A549 (cell line): ENCODE measurements at regions not wholly inside any gene's neighbourhood (a gene's known extent, or its start where the extent isn't known, plus 50 kb on each side); places are given as distances from the start of the nearest gene placed in this dataset.

Experiments used
- CEBPB ChIP-seq, 2 experiments: fragments of >200 bp in 1 of 2; sonication (Bioruptor Twin) in 1 of 2; formaldehyde crosslinking in 1 of 2; IDR thresholded peaks; 2 replicates each; pipeline ENCODE4 v1.6.1; 2012 to 2016
- EP300 ChIP-seq, 2 experiments: fragments of >200 bp; sonication (Bioruptor Twin); formaldehyde crosslinking; IDR thresholded peaks; 2 replicates in 1 of 2; 3 replicates in 1 of 2; pipeline ENCODE4 v1.6.1; 2016 to 2017
- ESRRA ChIP-seq: fragments of 150-350 bp; IDR thresholded peaks from 2 replicates; pipeline ENCODE4 v1.6.1; 2014; ENCODE audit warnings: mild to moderate bottlenecking, low read length, borderline replicate concordance
- KDM1A ChIP-seq: fragments of 200-600 bp; sonication (generic); IDR thresholded peaks from 2 replicates; pipeline ENCODE4 v1.6.1; 2016; ENCODE audit warnings: low read depth, mild to moderate bottlenecking
- KDM5A ChIP-seq: fragments of 200-600 bp; sonication (generic); IDR thresholded peaks from 2 replicates; pipeline ENCODE4 v1.6.1; 2016; ENCODE audit warnings: antibody characterized with exemption, mild to moderate bottlenecking
- POLR2A ChIP-seq: IDR thresholded peaks from 2 replicates; pipeline ENCODE4 v1.6.1; 2012; ENCODE audit warnings: mild to moderate bottlenecking, low read length
- RAD21 ChIP-seq, 2 experiments: fragments of >200 bp in 1 of 2; sonication (Bioruptor Twin) in 1 of 2; formaldehyde crosslinking in 1 of 2; IDR thresholded peaks in 1 of 2; conservative IDR thresholded peaks in 1 of 2; 2 replicates in 1 of 2; 3 replicates in 1 of 2; pipeline ENCODE4 v1.6.1; 2012 to 2018; ENCODE audit warnings: inconsistent platforms in 1 of 2
- RFX5 ChIP-seq: fragments of 450-650 bp; IDR thresholded peaks from 2 replicates; pipeline ENCODE4 v1.7.1; 2014; ENCODE audit warnings: antibody characterized with exemption, mild to moderate bottlenecking, moderate library complexity
- SREBF2 ChIP-seq: fragments of 450-650 bp; IDR thresholded peaks from 2 replicates; pipeline ENCODE4 v1.6.1; 2014; ENCODE audit warnings: mild to moderate bottlenecking, moderate library complexity
- TF ChIP-seq, protein P1 (sequence below): fragments of 450-650 bp; IDR thresholded peaks from 2 replicates; pipeline ENCODE4 v1.6.1; 2014; ENCODE audit warnings: antibody characterized with exemption
- TF ChIP-seq, protein P2 (sequence below): fragments of >200 bp; sonication (Bioruptor Twin); formaldehyde crosslinking; IDR thresholded peaks from 3 replicates; pipeline ENCODE4 v1.5.1; 2016
- TF ChIP-seq, protein P3 (sequence below): IDR thresholded peaks from 2 replicates; pipeline ENCODE4 v1.6.1; 2012
- TF ChIP-seq, protein P4 (sequence below): fragments of 200-600 bp; sonication (generic); IDR thresholded peaks from 2 replicates; pipeline ENCODE4 v1.6.1; 2016; ENCODE audit warnings: antibody characterized with exemption, mild to moderate bottlenecking, moderate library complexity

DNA sequence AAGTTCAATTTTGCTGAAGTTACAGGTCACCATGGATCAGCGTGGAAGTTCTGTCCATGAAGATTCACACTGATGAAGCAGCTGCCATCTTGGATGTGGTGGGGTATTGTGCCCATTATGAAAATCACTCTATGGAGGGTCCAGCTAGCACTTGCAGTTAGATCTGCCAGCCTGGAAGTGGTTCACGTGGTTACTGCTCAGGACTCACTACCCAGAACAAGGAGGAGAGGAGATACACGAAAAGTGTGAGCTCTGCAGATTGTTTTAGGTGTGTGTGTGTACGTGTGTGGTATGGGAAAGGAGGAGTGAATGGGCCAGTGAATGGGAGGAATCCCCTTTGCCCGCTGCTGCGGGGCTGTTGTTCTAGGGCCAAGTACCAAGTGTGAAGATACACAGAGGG, 333.4 kb downstream of the MAF start:
- TF ChIP-seq, protein P1, sequence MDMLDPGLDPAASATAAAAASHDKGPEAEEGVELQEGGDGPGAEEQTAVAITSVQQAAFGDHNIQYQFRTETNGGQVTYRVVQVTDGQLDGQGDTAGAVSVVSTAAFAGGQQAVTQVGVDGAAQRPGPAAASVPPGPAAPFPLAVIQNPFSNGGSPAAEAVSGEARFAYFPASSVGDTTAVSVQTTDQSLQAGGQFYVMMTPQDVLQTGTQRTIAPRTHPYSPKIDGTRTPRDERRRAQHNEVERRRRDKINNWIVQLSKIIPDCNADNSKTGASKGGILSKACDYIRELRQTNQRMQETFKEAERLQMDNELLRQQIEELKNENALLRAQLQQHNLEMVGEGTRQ, result no peak
- TF ChIP-seq, protein P2, sequence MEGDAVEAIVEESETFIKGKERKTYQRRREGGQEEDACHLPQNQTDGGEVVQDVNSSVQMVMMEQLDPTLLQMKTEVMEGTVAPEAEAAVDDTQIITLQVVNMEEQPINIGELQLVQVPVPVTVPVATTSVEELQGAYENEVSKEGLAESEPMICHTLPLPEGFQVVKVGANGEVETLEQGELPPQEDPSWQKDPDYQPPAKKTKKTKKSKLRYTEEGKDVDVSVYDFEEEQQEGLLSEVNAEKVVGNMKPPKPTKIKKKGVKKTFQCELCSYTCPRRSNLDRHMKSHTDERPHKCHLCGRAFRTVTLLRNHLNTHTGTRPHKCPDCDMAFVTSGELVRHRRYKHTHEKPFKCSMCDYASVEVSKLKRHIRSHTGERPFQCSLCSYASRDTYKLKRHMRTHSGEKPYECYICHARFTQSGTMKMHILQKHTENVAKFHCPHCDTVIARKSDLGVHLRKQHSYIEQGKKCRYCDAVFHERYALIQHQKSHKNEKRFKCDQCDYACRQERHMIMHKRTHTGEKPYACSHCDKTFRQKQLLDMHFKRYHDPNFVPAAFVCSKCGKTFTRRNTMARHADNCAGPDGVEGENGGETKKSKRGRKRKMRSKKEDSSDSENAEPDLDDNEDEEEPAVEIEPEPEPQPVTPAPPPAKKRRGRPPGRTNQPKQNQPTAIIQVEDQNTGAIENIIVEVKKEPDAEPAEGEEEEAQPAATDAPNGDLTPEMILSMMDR, result no peak
- no peak for TF ChIP-seq EP300 (IDR thresholded peaks at IDR 0.05)
- TF ChIP-seq POLR2A, result no peak
- TF ChIP-seq KDM5A, result no peak
- TF ChIP-seq SREBF2, result no peak
- no peak for TF ChIP-seq CEBPB (IDR thresholded peaks at IDR 0.05)
- no peak for TF ChIP-seq KDM1A
- TF ChIP-seq, protein P3, sequence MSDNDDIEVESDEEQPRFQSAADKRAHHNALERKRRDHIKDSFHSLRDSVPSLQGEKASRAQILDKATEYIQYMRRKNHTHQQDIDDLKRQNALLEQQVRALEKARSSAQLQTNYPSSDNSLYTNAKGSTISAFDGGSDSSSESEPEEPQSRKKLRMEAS, result no peak
- no peak for TF ChIP-seq ESRRA
- TF ChIP-seq RFX5, result no peak
- TF ChIP-seq, protein P4, sequence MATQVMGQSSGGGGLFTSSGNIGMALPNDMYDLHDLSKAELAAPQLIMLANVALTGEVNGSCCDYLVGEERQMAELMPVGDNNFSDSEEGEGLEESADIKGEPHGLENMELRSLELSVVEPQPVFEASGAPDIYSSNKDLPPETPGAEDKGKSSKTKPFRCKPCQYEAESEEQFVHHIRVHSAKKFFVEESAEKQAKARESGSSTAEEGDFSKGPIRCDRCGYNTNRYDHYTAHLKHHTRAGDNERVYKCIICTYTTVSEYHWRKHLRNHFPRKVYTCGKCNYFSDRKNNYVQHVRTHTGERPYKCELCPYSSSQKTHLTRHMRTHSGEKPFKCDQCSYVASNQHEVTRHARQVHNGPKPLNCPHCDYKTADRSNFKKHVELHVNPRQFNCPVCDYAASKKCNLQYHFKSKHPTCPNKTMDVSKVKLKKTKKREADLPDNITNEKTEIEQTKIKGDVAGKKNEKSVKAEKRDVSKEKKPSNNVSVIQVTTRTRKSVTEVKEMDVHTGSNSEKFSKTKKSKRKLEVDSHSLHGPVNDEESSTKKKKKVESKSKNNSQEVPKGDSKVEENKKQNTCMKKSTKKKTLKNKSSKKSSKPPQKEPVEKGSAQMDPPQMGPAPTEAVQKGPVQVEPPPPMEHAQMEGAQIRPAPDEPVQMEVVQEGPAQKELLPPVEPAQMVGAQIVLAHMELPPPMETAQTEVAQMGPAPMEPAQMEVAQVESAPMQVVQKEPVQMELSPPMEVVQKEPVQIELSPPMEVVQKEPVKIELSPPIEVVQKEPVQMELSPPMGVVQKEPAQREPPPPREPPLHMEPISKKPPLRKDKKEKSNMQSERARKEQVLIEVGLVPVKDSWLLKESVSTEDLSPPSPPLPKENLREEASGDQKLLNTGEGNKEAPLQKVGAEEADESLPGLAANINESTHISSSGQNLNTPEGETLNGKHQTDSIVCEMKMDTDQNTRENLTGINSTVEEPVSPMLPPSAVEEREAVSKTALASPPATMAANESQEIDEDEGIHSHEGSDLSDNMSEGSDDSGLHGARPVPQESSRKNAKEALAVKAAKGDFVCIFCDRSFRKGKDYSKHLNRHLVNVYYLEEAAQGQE, result no peak
- TF ChIP-seq RAD21 (conservative IDR thresholded peaks at IDR 0.05 in 1 of 2, IDR thresholded peaks at IDR 0.05 in 1 of 2), result no peak
